CD4-positive, alpha-beta T cell treated with Interleukin-17A for 4 hours (primary cell): ENCODE measurements at regions not wholly inside any gene's neighbourhood (a gene's known extent, or its start where the extent isn't known, plus 50 kb on each side); places are given as distances from the start of the nearest gene placed in this dataset.

Source experiments
- DNase-seq: peaks from one replicate; pipeline ENCODE4 v3.0.0-alpha.2; 2020; ENCODE audit warnings: mixed read lengths

DNA sequence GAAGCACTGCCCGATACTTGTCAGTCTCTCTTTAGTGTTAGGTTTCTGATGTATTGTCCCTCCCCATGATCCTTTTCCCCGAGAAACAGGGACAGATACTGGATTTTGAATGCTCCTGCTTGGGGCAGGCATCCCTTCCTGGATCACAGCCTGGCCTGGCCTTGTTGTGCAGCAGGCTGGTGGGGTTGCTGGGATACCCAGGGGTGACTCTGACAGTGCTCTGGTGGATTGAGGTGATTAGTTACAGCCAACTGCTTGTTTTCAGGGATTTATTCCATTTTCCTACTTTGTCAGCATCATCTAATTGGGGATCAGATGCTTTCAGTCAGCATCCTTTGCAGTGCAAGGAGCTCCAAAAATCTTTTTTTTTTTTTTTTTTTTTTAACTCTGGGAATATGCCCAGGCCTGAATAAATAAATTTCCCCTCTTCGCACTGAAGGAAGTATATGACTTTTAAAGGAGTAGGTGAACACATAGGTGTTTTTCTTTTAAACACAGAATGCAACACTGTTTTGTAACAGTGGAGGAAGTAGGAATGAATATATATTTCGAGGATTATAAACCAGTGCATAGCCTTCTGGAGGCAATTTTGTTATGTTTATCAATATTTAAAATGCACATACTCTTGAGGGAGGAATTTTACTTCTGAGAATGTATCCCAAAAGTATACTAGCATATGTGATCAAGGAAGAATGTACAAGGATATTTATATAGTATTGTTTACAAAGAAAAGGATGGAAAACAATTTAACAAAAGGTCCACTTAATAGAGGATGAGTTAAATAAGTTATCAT lies 127.3 kb upstream of the ELL2 start:
- DNase-seq: no peak

DNA sequence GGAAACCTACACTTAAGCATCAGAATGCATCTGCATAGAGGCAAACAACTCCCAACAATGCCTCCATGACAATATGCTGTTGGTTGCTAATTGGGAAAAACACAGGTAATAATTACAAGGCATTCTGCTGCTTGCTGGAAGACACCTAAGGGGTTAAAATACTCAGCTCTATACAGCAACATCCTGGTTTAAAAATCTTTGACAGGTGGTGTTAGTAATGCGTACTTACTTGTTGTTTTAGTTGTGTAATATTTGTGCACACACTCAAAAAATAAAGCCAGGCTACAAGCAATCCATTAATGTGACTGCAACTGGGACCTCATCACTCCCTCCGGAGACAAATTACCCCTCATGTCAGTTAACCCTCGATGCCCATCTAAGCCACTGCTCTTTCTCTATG lies 126.3 kb upstream of the ELL2 start:
- no peak for DNase-seq

DNA sequence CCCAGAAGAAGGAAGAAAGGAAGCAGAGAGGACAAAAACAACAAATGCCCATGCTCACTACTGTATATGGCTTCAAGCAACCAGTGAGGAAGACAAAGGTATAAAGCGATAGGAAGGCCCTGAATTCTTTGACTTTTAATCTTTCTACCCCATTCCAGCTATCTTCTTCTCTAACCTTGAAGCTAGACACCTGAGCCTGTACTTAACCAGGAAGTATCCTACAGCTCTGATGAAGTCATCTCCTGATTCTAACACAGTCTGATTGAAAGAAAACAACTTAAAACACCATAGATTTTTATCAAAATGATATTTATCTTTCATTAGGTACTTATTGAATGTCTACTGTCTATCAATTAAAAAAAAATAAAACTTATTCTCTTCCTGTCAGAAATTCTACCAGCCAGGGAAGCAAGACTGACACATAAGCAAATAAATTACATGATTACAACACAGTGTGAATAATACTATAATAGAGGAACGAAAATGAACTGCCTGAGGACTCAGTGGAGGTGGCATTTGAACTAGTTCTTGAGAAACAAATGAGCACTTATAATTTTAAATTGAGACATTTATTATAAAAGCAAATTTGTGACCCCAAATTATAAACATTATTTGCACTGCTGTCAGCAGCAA lies 123.3 kb upstream of the ELL2 start:
- DNase-seq: no peak

DNA sequence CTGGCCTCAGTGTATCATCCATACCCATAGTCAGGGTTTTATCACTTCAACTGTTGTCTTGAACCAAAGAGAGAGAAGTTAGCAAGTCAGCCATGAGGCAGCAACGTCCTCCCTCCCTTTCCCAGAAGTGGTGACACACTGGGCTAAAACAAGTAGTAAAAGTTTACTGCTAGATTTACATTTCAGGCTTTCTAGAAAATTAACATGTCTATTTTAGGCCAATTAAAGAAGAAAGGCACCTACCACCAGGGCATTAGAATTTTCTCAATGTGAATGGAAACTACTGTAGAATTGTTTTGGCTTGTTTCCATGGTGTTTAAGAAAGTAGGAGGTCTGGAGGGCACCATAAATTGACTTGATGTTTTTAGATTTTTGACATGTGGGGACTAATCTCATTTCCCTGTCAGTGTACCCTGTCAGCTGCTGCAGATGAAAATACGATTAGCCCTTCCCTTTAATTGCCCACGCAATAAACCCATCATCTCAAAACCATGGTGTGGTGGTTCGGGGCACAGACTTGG lies 121.8 kb upstream of the ELL2 start:
- DNase-seq: no peak

DNA sequence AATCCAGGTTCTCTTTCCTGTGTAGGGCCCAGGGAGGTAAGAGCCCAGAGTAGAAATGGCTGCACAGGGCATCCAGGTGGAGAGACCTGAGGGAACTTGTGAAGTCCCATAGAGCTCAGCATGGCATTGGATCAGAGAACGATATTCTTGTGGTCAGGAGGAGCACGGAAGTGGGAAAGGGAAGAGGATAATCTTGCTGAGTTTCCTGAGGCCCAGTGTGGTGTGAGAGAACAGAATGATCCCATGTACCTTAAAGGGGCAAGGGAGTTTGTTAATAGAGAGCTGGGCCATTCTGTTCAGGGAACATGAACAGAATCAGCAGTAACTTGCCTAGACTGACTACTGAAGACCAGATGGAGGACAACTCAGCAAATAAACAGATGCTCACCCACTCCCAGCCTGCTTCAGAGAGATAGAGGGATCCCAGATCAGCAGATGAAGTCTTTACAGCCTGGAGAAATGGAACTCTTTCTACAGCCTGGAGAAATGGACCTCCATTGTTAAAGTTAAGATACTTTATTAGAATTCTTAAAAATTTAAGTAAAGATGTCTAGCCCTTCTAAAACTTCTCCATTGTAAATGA lies 119.7 kb upstream of the ELL2 start:
- DNase-seq: no peak

DNA sequence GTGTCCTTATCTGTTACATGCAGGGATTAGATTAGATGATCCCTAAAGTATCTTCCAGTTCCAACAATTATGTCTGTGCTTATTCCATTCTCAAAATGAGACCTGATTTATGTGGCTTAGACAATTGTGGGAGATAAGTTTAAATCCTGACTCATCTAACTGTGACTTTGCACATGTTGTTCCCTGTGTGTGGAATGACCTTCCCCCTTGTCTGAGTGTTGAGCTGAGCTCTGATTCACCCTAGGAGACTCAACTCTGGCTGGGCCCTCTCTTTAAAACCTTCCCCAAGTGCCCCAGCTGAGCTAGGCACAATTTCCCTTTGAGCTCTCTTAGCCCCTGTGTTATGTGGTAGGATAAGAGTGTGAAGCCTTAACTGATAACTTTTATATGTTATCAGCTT lies 118.9 kb upstream of the ELL2 start:
- no peak for DNase-seq

DNA sequence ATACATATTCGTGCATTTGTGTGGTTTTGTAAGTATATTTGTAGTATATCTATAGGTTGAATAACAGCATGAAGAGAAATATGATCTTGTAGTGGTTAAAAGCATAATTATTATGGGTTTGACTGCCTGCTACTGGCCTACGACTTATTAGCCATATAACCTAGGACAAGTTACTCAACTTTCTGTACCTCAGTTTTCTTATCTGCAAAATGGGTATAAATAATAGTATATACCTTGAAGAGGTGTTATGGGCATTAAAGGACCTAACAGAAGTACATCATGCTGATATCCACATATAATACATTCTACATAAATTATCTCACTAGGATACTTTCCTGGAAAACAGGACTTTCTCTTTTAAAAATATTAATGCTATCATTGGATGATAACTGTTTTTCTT lies 118.3 kb upstream of the ELL2 start:
- DNase-seq: no peak

DNA sequence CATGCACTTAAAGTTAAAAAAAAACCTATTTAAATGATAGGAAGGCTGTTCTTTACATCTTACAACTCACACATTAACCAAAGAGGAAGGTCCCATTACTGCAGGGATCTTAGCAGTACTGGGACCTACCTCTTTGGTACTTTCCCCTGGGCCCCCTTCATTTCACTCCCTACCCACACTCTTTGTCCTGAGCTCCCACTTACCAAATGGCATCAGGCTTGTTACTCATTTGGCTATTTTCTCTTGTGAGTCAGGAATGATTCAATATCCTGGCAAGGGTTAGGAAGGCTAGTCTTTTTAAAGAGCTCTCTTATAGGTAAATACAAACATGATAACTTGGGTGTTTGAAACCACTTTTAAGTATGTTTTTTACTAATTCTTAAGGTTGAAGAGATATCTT lies 117.4 kb upstream of the ELL2 start:
- no peak for DNase-seq

DNA sequence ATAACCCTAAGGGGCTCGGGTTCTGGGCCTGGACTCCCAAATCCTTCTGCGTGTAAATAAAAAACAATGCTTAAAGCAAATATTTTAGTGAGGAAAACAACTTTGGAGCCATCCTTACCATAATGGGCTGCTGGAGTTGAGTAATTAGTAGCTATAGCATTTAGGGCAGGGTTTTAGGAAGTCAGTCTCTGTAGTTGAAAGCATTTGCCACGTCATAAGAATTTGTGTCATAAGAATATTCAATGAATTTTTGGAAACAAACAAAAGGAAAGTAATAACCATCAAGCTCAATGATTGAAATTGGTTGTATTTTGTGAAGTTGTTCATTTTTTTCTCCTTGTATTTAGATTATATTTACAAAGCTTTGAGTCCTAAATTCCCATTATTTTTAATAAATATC lies 114.8 kb upstream of the ELL2 start:
- no peak for DNase-seq

DNA sequence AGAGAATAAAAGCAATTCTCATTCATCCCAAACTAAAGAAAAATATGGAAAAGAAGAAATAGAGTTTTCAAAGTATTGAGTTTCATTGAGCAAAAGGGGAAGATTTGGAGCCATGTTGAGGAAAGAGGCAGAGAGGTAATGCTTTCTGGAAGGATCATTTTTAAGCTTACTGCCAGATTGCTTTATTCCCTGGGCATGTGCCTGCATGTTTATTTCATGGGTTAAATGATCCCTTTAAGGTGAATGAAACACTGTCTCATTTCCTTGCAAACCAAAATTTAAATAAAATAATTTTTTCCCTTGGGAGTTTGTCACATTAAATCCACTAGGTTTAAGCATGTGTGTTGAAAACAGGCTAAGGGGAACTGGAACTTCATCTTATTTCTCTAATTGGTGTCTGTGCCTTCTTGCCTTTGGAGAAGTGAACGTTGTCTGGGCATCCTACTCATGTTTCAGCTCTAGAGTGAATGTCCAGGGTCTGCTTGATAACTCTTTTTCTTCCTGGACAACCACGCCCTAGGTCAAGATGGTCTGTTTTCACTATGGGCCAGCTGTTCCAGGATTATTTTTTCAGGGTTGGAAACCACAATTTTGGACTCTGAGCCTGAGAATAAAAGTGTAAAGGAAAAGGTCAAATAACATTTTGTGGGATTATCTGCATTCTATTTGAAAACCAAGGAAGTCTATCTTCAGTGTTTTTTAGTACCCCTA lies 114.1 kb upstream of the ELL2 start:
- DNase-seq: no peak

DNA sequence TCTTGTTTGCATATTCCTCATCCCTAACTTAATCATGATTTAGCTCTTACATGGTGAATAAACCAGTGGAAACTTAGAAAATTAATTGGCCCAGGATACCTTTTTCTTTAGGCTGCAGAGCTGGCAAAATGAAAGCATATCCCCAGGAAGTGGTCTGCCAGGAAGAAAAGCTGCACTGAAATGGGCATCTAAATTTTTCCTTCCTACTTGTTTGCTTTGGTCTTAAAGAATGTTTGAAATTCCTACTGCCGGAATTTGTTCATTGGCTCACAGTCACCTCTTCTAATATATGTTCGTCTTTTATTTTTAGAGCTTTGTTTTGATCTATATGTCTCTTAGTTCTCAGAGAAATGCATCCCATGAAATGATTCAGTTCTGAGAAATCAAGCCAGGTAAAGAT lies 113.2 kb upstream of the ELL2 start:
- DNase-seq: no peak

DNA sequence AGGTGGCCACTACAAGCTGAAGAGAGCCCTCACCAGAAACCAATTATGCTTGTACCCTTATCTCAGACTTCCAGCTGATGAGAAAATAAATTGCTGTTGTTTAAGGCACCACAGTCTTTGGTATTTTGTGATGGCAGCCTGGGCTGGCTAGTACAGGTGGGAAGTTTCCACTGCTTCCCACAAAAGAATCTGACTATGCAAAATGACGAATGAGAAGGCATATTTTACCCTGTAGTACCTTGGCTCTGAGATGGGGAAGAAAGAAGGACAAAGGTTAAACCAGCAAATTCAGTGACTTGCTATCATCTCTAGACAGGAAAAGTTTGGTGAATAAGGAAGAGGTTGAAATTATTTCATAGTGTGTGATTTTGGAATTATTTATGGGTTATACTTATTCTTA lies 112.8 kb upstream of the ELL2 start:
- no peak for DNase-seq

DNA sequence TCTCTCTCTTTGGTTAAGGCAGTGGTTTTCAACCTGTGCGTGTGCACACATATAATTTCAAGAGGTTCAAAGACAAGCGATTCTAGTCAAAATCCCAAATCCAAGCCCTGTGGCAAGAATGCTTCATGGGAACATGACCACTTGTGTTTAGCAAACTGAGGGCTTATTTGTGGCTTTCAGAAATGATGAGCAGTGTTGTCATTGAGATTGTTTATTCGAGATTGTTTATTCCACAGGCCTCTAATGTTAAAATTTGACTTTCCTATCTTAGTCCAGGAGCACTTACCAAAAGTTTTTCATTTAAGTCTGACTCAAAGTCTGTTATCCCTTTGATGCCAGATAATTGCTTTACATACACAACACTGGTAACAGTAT lies 111.1 kb upstream of the ELL2 start:
- DNase-seq: no peak

DNA sequence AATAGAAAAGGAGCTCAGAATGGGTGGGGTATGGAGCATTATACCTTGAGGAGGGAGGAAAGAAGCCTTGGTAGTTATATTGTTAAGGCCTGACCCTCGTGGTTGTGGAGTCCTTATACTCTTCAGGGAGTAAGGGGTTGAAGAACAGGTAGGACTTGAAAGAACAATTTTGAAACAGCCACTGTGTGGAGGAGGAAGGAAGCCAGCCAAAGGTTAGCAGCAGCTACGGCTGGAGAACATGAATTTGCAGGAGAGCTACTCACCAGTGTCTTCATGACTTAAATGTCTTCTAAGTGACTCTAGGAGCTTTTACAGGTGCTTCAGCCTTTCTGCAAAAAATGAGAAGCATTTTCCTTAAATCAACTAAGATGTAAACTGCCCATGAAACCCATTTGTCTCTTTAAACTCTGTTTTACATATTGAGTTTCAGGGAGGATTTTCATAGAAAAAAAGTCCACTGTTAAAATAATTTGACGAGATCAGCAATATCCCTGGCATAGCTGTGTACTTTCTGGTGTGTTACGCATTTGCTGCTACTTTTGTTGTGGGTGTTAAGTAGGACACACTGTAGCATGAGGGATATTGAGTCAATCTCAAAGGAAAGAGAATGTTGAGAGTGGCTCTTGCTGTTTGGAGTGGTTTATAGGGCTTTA lies 110.6 kb upstream of the ELL2 start:
- no peak for DNase-seq

DNA sequence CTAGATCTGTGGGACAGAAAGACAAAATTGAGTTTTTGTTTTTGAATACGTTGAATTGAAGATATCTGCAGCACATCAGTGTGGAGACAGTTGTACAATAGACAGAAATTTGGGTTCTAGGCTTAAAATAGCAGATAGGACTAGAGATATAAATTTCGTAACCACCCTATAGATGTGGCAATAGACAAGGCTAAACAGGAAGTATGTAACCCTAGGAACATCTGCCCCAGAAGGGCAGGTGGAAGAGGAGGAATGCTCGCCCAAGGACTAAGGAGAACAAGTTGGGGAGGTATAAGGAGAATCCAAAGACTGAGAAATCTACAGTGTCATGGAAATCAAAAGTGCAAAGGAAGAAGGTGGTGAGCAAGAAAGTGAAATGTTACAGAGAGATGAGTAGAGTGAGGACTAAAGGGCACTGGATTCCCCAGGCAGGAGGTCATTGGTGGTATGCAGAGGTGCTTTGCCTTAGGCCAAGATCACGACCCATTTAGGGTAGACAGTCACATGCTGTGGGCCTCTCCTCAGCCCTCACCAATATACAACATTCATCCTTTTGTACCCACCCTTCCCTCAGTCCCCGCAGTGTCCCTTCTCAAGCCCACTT lies 109.1 kb upstream of the ELL2 start:
- no peak for DNase-seq

DNA sequence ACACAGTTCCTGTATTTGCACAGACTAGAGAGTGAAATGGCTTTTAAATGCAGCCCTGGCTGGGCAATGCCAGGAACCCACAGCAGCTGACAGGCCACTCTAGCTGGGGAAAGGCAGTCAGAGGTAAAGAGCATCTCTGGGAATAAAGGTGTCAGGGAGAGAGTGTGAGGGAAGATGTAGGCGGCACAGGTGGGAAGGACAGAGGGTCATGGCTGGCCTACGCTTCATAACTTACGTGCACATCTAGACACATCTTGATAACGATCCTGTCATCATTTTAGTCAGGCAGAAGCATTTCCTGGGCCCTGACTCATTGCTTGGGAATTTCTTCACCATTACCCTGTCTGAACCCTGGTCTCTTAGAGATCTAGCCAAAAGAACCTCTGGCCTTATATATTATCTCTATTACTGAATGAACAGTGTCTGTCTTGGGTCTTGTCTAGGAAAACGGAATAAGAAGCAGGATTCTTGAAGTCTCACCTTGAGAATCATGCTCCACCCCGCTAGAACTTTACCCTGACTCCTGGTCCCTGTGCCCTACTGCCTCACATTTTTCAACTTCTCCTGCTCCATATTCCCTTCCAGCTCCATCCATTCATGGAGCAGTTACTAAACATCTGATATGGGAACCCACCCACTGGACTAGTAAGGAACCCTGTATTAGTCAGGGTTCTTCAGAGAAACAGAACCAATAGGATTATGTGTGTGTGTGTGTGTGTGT lies 106.4 kb upstream of the ELL2 start:
- no peak for DNase-seq

DNA sequence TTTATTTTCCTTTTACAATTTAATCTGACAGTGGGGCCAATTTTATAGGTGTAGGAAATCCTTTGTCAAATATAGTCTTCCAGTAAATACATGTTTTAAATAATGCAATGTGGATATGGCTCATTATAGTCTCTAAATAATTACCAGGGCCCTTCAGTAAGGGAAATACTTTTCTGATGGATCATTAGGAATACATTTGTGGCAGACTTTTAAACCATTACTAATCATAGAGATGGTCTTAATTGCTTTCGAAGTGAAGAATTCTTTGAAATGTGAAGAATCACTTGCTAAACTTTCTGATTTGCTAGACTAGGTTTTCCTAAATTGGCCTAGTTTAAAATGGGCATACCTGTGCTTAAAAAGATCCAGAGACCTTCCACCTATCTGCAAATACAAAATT lies 105.6 kb upstream of the ELL2 start:
- no peak for DNase-seq

DNA sequence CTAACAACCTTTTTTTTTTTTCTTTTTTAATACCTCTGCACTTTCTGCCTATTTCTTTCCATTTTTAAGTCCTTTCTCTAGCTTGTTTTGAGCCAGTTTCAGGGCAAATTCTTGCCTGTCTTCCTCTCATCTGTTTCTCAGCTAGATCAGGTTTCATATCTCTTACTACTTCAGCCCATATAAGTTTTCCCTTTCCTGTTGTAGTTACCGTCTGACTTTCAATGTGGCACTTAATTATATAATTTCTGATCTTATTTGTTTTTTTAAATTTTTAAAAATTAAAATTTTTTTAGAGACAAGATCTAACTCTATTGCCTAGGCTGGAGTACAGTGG lies 104.7 kb upstream of the ELL2 start:
- DNase-seq: no peak

DNA sequence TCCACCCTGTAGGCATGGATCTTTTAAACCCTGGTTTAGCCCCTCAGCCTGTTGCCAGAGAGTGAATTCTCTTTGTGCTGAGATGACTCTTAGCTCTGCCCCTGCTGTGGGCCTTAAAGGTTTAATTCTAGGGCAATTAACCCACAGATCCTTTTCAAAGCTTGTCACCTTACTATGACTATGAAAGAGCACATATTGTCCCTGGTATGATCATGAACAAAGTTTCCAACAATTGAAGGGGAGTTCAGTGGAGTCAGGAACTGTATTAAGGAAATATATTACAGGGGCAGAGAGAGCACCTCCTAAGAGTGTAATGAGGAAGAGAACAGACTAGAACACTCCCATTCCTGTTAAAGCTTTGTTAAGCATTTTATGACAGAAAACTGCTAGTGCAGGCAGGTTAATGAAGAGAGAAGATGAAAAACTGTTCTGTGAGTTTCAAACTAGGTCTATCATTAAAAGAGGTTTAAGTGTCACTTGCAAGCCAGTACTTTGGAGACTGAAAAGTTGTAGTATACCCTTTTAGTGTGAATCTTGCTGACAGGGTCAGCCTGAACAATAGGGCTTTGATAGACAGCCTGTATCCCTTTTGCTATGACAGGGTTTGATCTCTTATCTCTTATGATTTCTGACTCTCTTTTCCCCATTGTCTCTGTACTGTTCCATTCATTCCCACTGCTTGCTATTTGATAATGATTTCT lies 104.2 kb upstream of the ELL2 start:
- no peak for DNase-seq

DNA sequence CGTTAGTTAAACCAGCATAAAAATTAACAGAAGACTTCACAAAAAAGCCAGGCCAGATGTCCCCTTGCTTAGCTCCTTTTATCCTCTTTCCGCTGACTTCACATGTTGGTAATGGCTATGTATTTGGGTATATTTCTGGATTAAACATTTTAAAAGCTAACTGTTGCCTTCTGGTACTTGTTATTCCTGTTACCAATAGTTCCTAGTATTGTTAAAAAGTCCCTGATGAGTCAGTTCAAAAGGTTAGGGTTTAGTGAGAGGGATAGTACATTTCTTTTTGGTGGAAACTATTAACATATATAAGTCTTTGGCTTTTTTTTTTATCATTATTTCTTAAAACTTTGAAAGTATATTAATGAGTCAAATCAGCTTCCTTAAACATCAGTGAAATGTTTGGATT lies 103.2 kb upstream of the ELL2 start:
- DNase-seq: no peak

DNA sequence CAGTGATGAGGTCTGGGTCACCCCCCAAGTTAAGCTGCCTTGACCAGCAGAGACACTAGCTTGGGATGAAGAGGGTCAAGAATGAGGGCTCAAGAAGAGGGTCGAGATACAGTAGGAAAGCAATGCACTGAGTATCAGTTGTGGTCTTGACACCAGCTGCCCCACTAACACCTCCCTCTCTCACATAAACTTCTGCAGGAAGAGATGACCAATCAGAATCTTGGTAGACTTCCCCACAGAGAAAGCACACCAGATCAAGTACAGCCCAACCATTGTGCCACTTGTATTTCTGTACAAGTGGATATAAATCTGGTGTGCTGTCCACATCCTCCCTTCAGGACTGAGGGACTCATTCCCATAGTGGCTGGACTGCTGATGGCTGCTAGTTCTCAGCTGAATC lies 101.2 kb upstream of the ELL2 start:
- DNase-seq: no peak

DNA sequence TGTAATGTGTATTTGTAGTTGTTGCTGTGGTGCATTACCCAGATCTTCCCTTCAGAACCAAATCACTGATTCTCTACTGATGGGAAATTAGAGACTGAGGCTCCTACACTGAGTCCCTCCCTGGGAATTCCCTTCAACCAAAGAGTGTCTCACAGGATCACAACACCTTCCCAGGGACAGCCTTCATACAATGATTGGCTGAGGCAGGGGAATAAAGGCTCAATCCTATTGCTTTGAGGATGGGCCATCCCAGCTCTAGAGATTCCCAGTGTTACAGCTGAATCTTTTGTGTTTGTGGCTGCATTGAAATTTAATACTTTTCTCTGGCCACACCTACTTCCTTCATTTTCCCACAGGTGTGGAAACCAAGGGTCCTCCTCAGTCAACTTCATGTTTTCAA lies 96.4 kb upstream of the ELL2 start:
- DNase-seq: no peak
